ENCODE measurements at regions not wholly inside any gene's neighbourhood (a gene's known extent, or its start where the extent isn't known, plus 50 kb on each side); places are given as distances from the start of the nearest gene placed in this dataset.

GRCh38 chr1:195569934-195570333 lies 1038.3 kb downstream of the KCNT2 start:
- H3K4me1 ChIP-seq, result no peaks in the 10 kb centered on the region
- no peaks in the 10 kb centered on the region for H3K36me3 ChIP-seq
- no peak for DNase-seq (ENCODE audit: low spot score in 2 of 2)
- peaks cover 5% of the 10 kb centered on the region for H3K9me3 ChIP-seq
- H3K4me3 ChIP-seq, result no peak overlapping the region
- WGBS, result 85% methylated on average over 3 of the region's 3 CpGs
- no peak overlapping the region for H3K27ac ChIP-seq
- TF ChIP-seq POLR2A (IDR thresholded peaks at IDR 0.05), result no peak
- no peak for TF ChIP-seq POLR2AphosphoS5 (IDR thresholded peaks at IDR 0.05)
- no peak for TF ChIP-seq EP300 (IDR thresholded peaks at IDR 0.05)
- TF ChIP-seq CTCF (IDR thresholded peaks at IDR 0.05), result no peak
- H3K27me3 ChIP-seq, result no peaks in the 10 kb centered on the region

GRCh38 chr1:195568389-195568788 lies 1039.9 kb downstream of the KCNT2 start:
- DNase-seq (ENCODE audit: low spot score in 2 of 2), result no peak
- Histone ChIP-seq H3K4me3 (no peak overlapping the region), H3K27ac (no peak overlapping the region), H3K27me3 (no peaks in the 10 kb centered on the region), H3K9me3 (peaks cover 5% of the 10 kb centered on the region), H3K4me1 (no peaks in the 10 kb centered on the region), H3K36me3 (no peaks in the 10 kb centered on the region)
- TF ChIP-seq CTCF (IDR thresholded peaks at IDR 0.05) (no peak), POLR2AphosphoS5 (IDR thresholded peaks at IDR 0.05) (no peak), POLR2A (IDR thresholded peaks at IDR 0.05) (no peak), EP300 (IDR thresholded peaks at IDR 0.05) (no peak)

- no peaks in the 10 kb centered on the region for H3K36me3 ChIP-seq
- H3K9me3 ChIP-seq, result no peaks in the 10 kb centered on the region
- TF ChIP-seq POLR2AphosphoS5 (IDR thresholded peaks at IDR 0.05) (no peak), EP300 (IDR thresholded peaks at IDR 0.05) (no peak), POLR2A (IDR thresholded peaks at IDR 0.05) (no peak), CTCF (IDR thresholded peaks at IDR 0.05) (no peak)
- H3K4me1 ChIP-seq, result no peaks in the 10 kb centered on the region
- H3K27me3 ChIP-seq, result no peaks in the 10 kb centered on the region
- H3K4me3 ChIP-seq, result no peak overlapping the region
- whole genome bisulfite sequencing, result 77% methylated on average over 2 of the region's 2 CpGs
- DNase-seq (ENCODE audit: low spot score in 2 of 2), result no peak
- no peak overlapping the region for H3K27ac ChIP-seq
These were observed 1046.2 kb downstream of the KCNT2 start for GRCh38 chr1:195562074-195562473.

- no peak overlapping the region for H3K27ac ChIP-seq
- no peaks in the 10 kb centered on the region for H3K4me1 ChIP-seq
- no peak for DNase-seq (ENCODE audit: low spot score in 2 of 2)
- no peaks in the 10 kb centered on the region for H3K36me3 ChIP-seq
- TF ChIP-seq POLR2A (IDR thresholded peaks at IDR 0.05) (no peak), CTCF (IDR thresholded peaks at IDR 0.05) (no peak), EP300 (IDR thresholded peaks at IDR 0.05) (no peak), POLR2AphosphoS5 (IDR thresholded peaks at IDR 0.05) (no peak)
- WGBS, result 88% methylated on average over 5 of the region's 5 CpGs
- H3K27me3 ChIP-seq, result no peaks in the 10 kb centered on the region
- no peaks in the 10 kb centered on the region for H3K9me3 ChIP-seq
- H3K4me3 ChIP-seq, result no peak overlapping the region
These were observed 1058.0 kb downstream of the KCNT2 start for GRCh38 chr1:195550071-195550862.

GRCh38 chr1:195530961-195531360 lies 1077.3 kb downstream of the KCNT2 start:
- DNase-seq (ENCODE audit: low spot score in 2 of 2), result no peak
- no peak for TF ChIP-seq POLR2AphosphoS5 (IDR thresholded peaks at IDR 0.05)
- no peak for TF ChIP-seq EP300 (IDR thresholded peaks at IDR 0.05)
- TF ChIP-seq CTCF (IDR thresholded peaks at IDR 0.05), result no peak
- no peak for TF ChIP-seq POLR2A (IDR thresholded peaks at IDR 0.05)
- no peak overlapping the region for H3K27ac ChIP-seq
- H3K4me1 ChIP-seq, result no peaks in the 10 kb centered on the region
- 67% methylated on average over 2 of the region's 2 CpGs for WGBS
- H3K4me3 ChIP-seq, result no peak overlapping the region
- H3K36me3 ChIP-seq, result no peaks in the 10 kb centered on the region
- no peaks in the 10 kb centered on the region for H3K27me3 ChIP-seq
- H3K9me3 ChIP-seq, result peaks cover 5% of the 10 kb centered on the region
